ENCODE measurements at regions not wholly inside any gene's neighbourhood (a gene's known extent, or its start where the extent isn't known, plus 50 kb on each side); places are given as distances from the start of the nearest gene placed in this dataset.
"Not testable (repeated sequence)": the region's sequence is repeated elsewhere in the genome, so short reads cannot be mapped to it uniquely, and the experiment has no call there.

GRCh38 chr2:65943099-65943786 lies 491.7 kb upstream of the MEIS1 start:
- Histone ChIP-seq H3K27me3 (ENCODE audit: control insufficient read depth, insufficient read depth, low read length) (no peaks in the 10 kb centered on the region), H3K9me3 (ENCODE audit: control insufficient read depth, insufficient read depth, low read length) (no peaks in the 10 kb centered on the region), H3K4me3 (ENCODE audit: low read depth, low read length) (no peak overlapping the region), H3K27ac (ENCODE audit: low read depth, low read length) (no peak overlapping the region), H3K4me1 (ENCODE audit: control insufficient read depth, insufficient read depth, low read length) (no peaks in the 10 kb centered on the region), H3K36me3 (ENCODE audit: control insufficient read depth, insufficient read depth, low read length) (no peaks in the 10 kb centered on the region)
- 99% methylated on average over 7 of the region's 10 CpGs for WGBS (ENCODE audit: insufficient coverage)
- no peak for DNase-seq (ENCODE audit: low read depth in 4 of 6, low spot score in 6 of 6)

DNA sequence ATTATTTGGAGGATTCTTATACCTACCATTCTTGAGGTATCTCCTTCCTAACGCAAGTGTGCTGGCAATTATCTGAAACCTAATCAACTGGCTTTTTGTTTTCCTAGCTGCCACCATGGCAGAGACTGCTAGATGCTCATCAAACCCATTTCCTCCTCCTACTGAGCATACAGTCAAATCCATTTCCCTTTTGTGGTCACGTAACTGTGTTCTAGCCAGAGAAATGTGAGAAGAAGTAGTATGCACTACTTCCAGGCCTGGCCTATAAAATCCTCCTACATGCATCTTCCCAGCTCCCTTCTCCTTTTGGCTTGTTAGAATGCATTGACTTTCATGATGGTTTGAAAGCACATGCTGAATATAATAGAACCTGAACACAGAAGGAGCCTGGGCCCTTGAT lies 494.1 kb upstream of the MEIS1 start:
- Histone ChIP-seq H3K9me3 (ENCODE audit: control insufficient read depth, insufficient read depth, low read length) (no peaks in the 10 kb centered on the region), H3K4me3 (ENCODE audit: low read depth, low read length) (no peak overlapping the region), H3K4me1 (ENCODE audit: control insufficient read depth, insufficient read depth, low read length) (no peaks in the 10 kb centered on the region), H3K36me3 (ENCODE audit: control insufficient read depth, insufficient read depth, low read length) (no peaks in the 10 kb centered on the region), H3K27ac (ENCODE audit: low read depth, low read length) (no peak overlapping the region), H3K27me3 (ENCODE audit: control insufficient read depth, insufficient read depth, low read length) (no peaks in the 10 kb centered on the region)
- 100% methylated on average over 1 of the region's 2 CpGs for WGBS (ENCODE audit: insufficient coverage)
- DNase-seq (ENCODE audit: low read depth in 4 of 6, low spot score in 6 of 6), result no peak

DNA sequence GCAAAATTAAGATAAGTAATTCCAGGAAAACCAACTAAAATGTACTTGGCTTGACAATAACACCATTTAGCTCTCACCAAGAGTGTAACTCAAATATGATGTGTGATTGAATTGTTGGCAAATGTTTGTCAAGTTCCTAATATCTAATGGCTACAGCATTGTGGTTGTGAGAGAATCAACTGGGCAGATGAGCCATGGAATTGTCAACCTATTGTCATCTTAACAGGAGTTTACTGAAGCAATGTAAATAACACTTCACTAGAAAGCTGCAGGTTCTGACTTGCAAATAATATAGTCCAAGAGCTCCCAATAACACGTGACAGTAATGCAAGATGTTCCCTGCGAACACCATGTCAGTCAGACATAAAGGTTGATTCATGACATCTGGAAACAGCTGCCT lies 495.2 kb upstream of the MEIS1 start:
- DNase-seq (ENCODE audit: low read depth in 4 of 6, low spot score in 6 of 6), result no peak
- Histone ChIP-seq H3K9me3 (ENCODE audit: control insufficient read depth, insufficient read depth, low read length) (no peaks in the 10 kb centered on the region), H3K27me3 (ENCODE audit: control insufficient read depth, insufficient read depth, low read length) (no peaks in the 10 kb centered on the region), H3K27ac (ENCODE audit: low read depth, low read length) (no peak overlapping the region), H3K4me1 (ENCODE audit: control insufficient read depth, insufficient read depth, low read length) (no peaks in the 10 kb centered on the region), H3K36me3 (ENCODE audit: control insufficient read depth, insufficient read depth, low read length) (no peaks in the 10 kb centered on the region), H3K4me3 (ENCODE audit: low read depth, low read length) (no peak overlapping the region)
- WGBS (ENCODE audit: insufficient coverage), result 50% methylated on average over 2 of the region's 2 CpGs

DNA sequence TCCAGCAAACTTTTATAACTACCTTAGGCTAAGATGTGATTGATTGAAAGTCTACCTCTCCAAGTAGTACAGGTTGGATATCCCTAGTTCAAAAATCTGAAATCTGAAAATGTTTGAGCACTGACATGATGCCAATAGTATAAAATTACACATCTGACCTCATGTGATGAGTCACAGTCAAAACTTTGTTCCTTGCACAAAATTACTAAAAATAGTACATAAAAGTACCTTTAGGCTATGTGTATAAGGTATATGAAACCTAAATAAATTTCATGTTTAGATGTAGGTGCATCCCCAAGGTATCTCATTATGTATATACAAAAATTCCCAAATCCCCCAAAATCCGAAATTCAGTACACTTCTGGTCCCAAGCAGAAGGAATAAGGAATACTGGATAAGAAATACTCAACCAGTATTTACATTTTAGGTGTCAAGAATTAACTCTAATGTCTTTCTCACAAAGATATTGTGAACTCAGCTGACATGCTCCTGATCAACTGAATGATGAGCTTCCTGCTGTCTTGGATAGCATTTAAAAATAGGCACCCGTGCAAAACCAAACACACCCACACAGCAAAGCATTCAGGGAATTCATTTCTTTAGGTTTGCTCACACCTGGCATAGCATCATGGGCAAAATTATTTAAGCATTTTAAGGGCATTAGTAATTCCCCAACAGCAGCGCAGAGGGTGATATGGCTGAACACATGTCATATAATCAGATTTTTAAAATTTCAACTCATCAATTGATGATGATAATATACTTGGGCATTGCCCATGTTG lies 497.4 kb upstream of the MEIS1 start:
- WGBS (ENCODE audit: insufficient coverage), result no CpG with 5 or more reads among the region's 3 CpGs
- Histone ChIP-seq H3K9me3 (ENCODE audit: control insufficient read depth, insufficient read depth, low read length) (no peaks in the 10 kb centered on the region), H3K4me3 (ENCODE audit: low read depth, low read length) (no peak overlapping the region), H3K36me3 (ENCODE audit: control insufficient read depth, insufficient read depth, low read length) (no peaks in the 10 kb centered on the region), H3K27ac (ENCODE audit: low read depth, low read length) (no peak overlapping the region), H3K27me3 (ENCODE audit: control insufficient read depth, insufficient read depth, low read length) (no peaks in the 10 kb centered on the region), H3K4me1 (ENCODE audit: control insufficient read depth, insufficient read depth, low read length) (no peaks in the 10 kb centered on the region)
- no peak for DNase-seq (ENCODE audit: low read depth in 4 of 6, low spot score in 6 of 6)

GRCh38 chr2:65934992-65935629 lies 499.8 kb upstream of the MEIS1 start:
- Histone ChIP-seq H3K9me3 (ENCODE audit: control insufficient read depth, insufficient read depth, low read length) (no peaks in the 10 kb centered on the region), H3K27me3 (ENCODE audit: control insufficient read depth, insufficient read depth, low read length) (no peaks in the 10 kb centered on the region), H3K27ac (ENCODE audit: low read depth, low read length) (no peak overlapping the region), H3K4me1 (ENCODE audit: control insufficient read depth, insufficient read depth, low read length) (no peaks in the 10 kb centered on the region), H3K4me3 (ENCODE audit: low read depth, low read length) (no peak overlapping the region), H3K36me3 (ENCODE audit: control insufficient read depth, insufficient read depth, low read length) (no peaks in the 10 kb centered on the region)
- 79% methylated on average over 3 of the region's 3 CpGs for whole genome bisulfite sequencing (ENCODE audit: insufficient coverage)
- DNase-seq (ENCODE audit: low read depth in 4 of 6, low spot score in 6 of 6), result no peak

GRCh38 chr2:65932571-65932970 lies 500.2 kb upstream of the SPRED2 start:
- Histone ChIP-seq H3K9me3 (ENCODE audit: control insufficient read depth, insufficient read depth, low read length) (no peaks in the 10 kb centered on the region), H3K4me3 (ENCODE audit: low read depth, low read length) (no peak overlapping the region), H3K27ac (ENCODE audit: low read depth, low read length) (no peak overlapping the region), H3K27me3 (ENCODE audit: control insufficient read depth, insufficient read depth, low read length) (no peaks in the 10 kb centered on the region), H3K36me3 (ENCODE audit: control insufficient read depth, insufficient read depth, low read length) (no peaks in the 10 kb centered on the region), H3K4me1 (ENCODE audit: control insufficient read depth, insufficient read depth, low read length) (no peaks in the 10 kb centered on the region)
- DNase-seq (ENCODE audit: low read depth in 4 of 6, low spot score in 6 of 6), result no peak
- 100% methylated on average over 1 of the region's 1 CpG for WGBS (ENCODE audit: insufficient coverage)

GRCh38 chr2:65931056-65931455 lies 498.7 kb upstream of the SPRED2 start:
- no peaks in the 10 kb centered on the region for H3K36me3 ChIP-seq (ENCODE audit: control insufficient read depth, insufficient read depth, low read length)
- H3K9me3 ChIP-seq (ENCODE audit: control insufficient read depth, insufficient read depth, low read length), result no peaks in the 10 kb centered on the region
- no peaks in the 10 kb centered on the region for H3K4me1 ChIP-seq (ENCODE audit: control insufficient read depth, insufficient read depth, low read length)
- H3K27me3 ChIP-seq (ENCODE audit: control insufficient read depth, insufficient read depth, low read length), result no peaks in the 10 kb centered on the region
- H3K4me3 ChIP-seq (ENCODE audit: low read depth, low read length), result no peak overlapping the region
- WGBS (ENCODE audit: insufficient coverage), result 75% methylated on average over 4 of the region's 4 CpGs
- no peak overlapping the region for H3K27ac ChIP-seq (ENCODE audit: low read depth, low read length)
- no peak for DNase-seq (ENCODE audit: low read depth in 4 of 6, low spot score in 6 of 6)

GRCh38 chr2:65930259-65930658 lies 497.9 kb upstream of the SPRED2 start:
- Histone ChIP-seq H3K9me3 (ENCODE audit: control insufficient read depth, insufficient read depth, low read length) (no peaks in the 10 kb centered on the region), H3K4me1 (ENCODE audit: control insufficient read depth, insufficient read depth, low read length) (no peaks in the 10 kb centered on the region), H3K4me3 (ENCODE audit: low read depth, low read length) (no peak overlapping the region), H3K27ac (ENCODE audit: low read depth, low read length) (no peak overlapping the region), H3K27me3 (ENCODE audit: control insufficient read depth, insufficient read depth, low read length) (no peaks in the 10 kb centered on the region), H3K36me3 (ENCODE audit: control insufficient read depth, insufficient read depth, low read length) (no peaks in the 10 kb centered on the region)
- DNase-seq (ENCODE audit: low read depth in 4 of 6, low spot score in 6 of 6), result no peak
- no CpG with 5 or more reads among the region's 4 CpGs for WGBS (ENCODE audit: insufficient coverage)

DNA sequence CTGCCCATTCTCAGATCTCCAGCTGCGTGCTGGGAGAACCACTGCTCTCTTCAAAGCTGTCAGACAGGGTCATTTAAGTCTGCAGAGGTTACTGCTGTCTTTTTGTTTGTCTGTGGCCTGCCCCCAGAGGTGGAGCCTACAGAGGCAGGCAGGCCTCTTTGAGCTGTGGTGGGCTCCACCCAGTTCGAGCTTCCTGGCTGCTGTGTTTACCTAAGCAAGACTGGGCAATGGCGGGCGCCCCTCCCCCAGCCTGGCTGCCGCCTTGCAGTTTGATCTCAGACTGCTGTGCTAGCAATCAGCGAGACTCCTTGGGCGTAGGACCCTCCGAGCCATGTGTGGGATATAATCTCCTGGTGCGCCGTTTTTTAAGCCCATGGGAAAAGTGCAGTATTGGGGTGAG lies 497.3 kb upstream of the SPRED2 start:
- H3K4me3 ChIP-seq (ENCODE audit: low read depth, low read length); H3K27me3 ChIP-seq (ENCODE audit: control insufficient read depth, insufficient read depth, low read length); H3K36me3 ChIP-seq (ENCODE audit: control insufficient read depth, insufficient read depth, low read length); H3K4me1 ChIP-seq (ENCODE audit: control insufficient read depth, insufficient read depth, low read length); H3K9me3 ChIP-seq (ENCODE audit: control insufficient read depth, insufficient read depth, low read length); DNase-seq (ENCODE audit: low read depth in 4 of 6, low spot score in 6 of 6); H3K27ac ChIP-seq (ENCODE audit: low read depth, low read length): not testable (repeated sequence)
- 95% methylated on average over 4 of the region's 10 CpGs for WGBS (ENCODE audit: insufficient coverage)

DNA sequence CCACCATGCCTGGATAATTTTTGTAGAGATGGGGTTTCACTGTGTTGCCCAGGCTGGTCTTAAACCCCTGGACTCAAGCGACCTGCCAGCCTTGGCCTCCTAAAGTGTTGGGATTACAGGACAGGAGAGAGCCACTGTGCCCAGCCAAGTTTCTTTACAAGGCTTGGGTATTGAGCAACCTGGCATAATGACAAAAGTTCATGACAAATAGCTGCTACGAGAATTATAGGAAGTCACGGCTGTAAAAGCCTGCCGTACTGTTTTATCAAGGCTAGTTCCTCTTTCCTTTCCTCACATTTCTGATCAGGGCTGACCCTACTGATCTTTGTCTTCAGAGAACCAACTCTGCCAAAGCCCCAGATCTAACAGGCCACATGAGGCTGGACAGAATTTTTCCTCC lies 490.4 kb upstream of the SPRED2 start:
- no peaks in the 10 kb centered on the region for H3K36me3 ChIP-seq (ENCODE audit: control insufficient read depth, insufficient read depth, low read length)
- no peak for DNase-seq (ENCODE audit: low read depth in 4 of 6, low spot score in 6 of 6)
- no peaks in the 10 kb centered on the region for H3K27me3 ChIP-seq (ENCODE audit: control insufficient read depth, insufficient read depth, low read length)
- no peak overlapping the region for H3K27ac ChIP-seq (ENCODE audit: low read depth, low read length)
- no peak overlapping the region for H3K4me3 ChIP-seq (ENCODE audit: low read depth, low read length)
- 74% methylated on average over 4 of the region's 4 CpGs for WGBS (ENCODE audit: insufficient coverage)
- H3K9me3 ChIP-seq (ENCODE audit: control insufficient read depth, insufficient read depth, low read length), result no peaks in the 10 kb centered on the region
- no peaks in the 10 kb centered on the region for H3K4me1 ChIP-seq (ENCODE audit: control insufficient read depth, insufficient read depth, low read length)
